GM21529 (cell line): ENCODE measurements at regions not wholly inside any gene's neighbourhood (a gene's known extent, or its start where the extent isn't known, plus 50 kb on each side); places are given as distances from the start of the nearest gene placed in this dataset.

ENCODE experiments used
- ATAC-seq: cut with Tn5 transposase; IDR thresholded peaks from one replicate; pipeline ENCODE4 v1.9.1; 2021; ENCODE audit not compliant: unreplicated experiment

- no peak for ATAC-seq
Measured at GRCh38 chr4:81891005-81891996, 419.6 kb upstream of the RASGEF1B start.

- ATAC-seq, result no peak
Measured at GRCh38 chr4:81884986-81885385, 413.3 kb upstream of the RASGEF1B start.

GRCh38 chr4:81883530-81884450 lies 412.1 kb upstream of the RASGEF1B start:
- ATAC-seq, result no peak

GRCh38 chr4:81883004-81883403 lies 411.3 kb upstream of the RASGEF1B start:
- ATAC-seq, result no peak

GRCh38 chr4:81881855-81882621 lies 410.3 kb upstream of the RASGEF1B start:
- no peak for ATAC-seq

- ATAC-seq, result no peak
Measured at GRCh38 chr4:81876106-81876505, 404.4 kb upstream of the RASGEF1B start.

GRCh38 chr4:81874661-81875515 lies 403.2 kb upstream of the RASGEF1B start:
- ATAC-seq, result no peak

GRCh38 chr4:81870275-81870674 lies 398.6 kb upstream of the RASGEF1B start:
- ATAC-seq, result no peak

GRCh38 chr4:81860111-81860510 lies 388.4 kb upstream of the RASGEF1B start:
- ATAC-seq, result no peak

GRCh38 chr4:81854406-81854805 lies 382.7 kb upstream of the RASGEF1B start:
- no peak for ATAC-seq

GRCh38 chr4:81852031-81852715 lies 380.5 kb upstream of the RASGEF1B start:
- ATAC-seq, result no peak

- no peak for ATAC-seq
Measured at GRCh38 chr4:81850701-81851100, 379.0 kb upstream of the RASGEF1B start.

GRCh38 chr4:81845761-81846160 lies 374.1 kb upstream of the RASGEF1B start:
- no peak for ATAC-seq

- ATAC-seq, result no peak
Measured at GRCh38 chr4:81845273-81845672, 373.6 kb upstream of the RASGEF1B start.

GRCh38 chr4:81844717-81845116 lies 373.0 kb upstream of the RASGEF1B start:
- peak; percentile 79 for ATAC-seq

GRCh38 chr4:81839347-81840042 lies 367.8 kb upstream of the RASGEF1B start:
- ATAC-seq, result peak; percentile 62

- no peak for ATAC-seq
Measured at GRCh38 chr4:81838586-81838985, 366.9 kb upstream of the RASGEF1B start.

- ATAC-seq, result no peak
Measured at GRCh38 chr4:81836716-81837115, 365.0 kb upstream of the RASGEF1B start.

GRCh38 chr4:81833576-81833975 lies 361.9 kb upstream of the RASGEF1B start:
- ATAC-seq, result no peak
